ENCODE measurements at regions not wholly inside any gene's neighbourhood (a gene's known extent, or its start where the extent isn't known, plus 50 kb on each side); places are given as distances from the start of the nearest gene placed in this dataset.

GRCh38 chr1:164155347-164155746 lies 403.6 kb upstream of the PBX1 start:
- no peak overlapping the region for H3K27ac Mint-ChIP-seq (ENCODE audit: unreplicated experiment)
- no peaks in the 10 kb centered on the region for H3K9me3 ChIP-seq
- no peaks in the 10 kb centered on the region for H3K4me1 ChIP-seq
- H3K27me3 Mint-ChIP-seq (ENCODE audit: insufficient read depth, unreplicated experiment) = peaks cover 12% of the 10 kb centered on the region
- H3K4me1 Mint-ChIP-seq (ENCODE audit: low read depth, unreplicated experiment) = no peaks in the 10 kb centered on the region
- H3K36me3 ChIP-seq (ENCODE audit: control insufficient read depth, insufficient read depth, low read length) = no peaks in the 10 kb centered on the region
- no peaks in the 10 kb centered on the region for H3K36me3 Mint-ChIP-seq (ENCODE audit: insufficient read depth, unreplicated experiment)
- ChIA-PET POLR2A (no interaction called here), CTCF (no interaction called here)
- no peak for TF ChIP-seq CTCF (IDR thresholded peaks at IDR 0.05; ENCODE audit: insufficient read depth in 1 of 2, low read depth in 1 of 2, low read length in 1 of 2, severe bottlenecking in 1 of 2, unreplicated experiment in 1 of 2)
- no peak overlapping the region for H3K4me3 Mint-ChIP-seq (ENCODE audit: unreplicated experiment)
- no TSS peak for BruUV-seq (replicated peaks)
- no peak overlapping the region for H3K4me3 ChIP-seq (ENCODE audit: low read depth, low read length)
- H3K9me3 Mint-ChIP-seq (ENCODE audit: unreplicated experiment) = peaks cover 10% of the 10 kb centered on the region
- intact Hi-C loops (cut with micrococcal nuclease; ENCODE audit: unreplicated experiment) = no loop called here
- 0 out of 2 replicates have a peak, but pooled peaks cover 1% of the 10 kb centered on the region for H3K27me3 ChIP-seq (replicated peaks; ENCODE audit: control insufficient read depth, insufficient read depth, low read length)
- DNase-seq = no peak

GRCh38 chr1:164163289-164163849 lies 395.6 kb upstream of the PBX1 start:
- no peaks in the 10 kb centered on the region for H3K4me1 Mint-ChIP-seq (ENCODE audit: low read depth, unreplicated experiment)
- no peak overlapping the region for H3K4me3 Mint-ChIP-seq (ENCODE audit: unreplicated experiment)
- H3K4me3 ChIP-seq (ENCODE audit: low read depth, low read length) = no peak overlapping the region
- peaks cover 15% of the 10 kb centered on the region for H3K27me3 Mint-ChIP-seq (ENCODE audit: insufficient read depth, unreplicated experiment)
- no peak for TF ChIP-seq CTCF (IDR thresholded peaks at IDR 0.05; ENCODE audit: insufficient read depth in 1 of 2, low read depth in 1 of 2, low read length in 1 of 2, severe bottlenecking in 1 of 2, unreplicated experiment in 1 of 2)
- no peak for DNase-seq
- no peaks in the 10 kb centered on the region for H3K4me1 ChIP-seq
- intact Hi-C loops (cut with micrococcal nuclease; ENCODE audit: unreplicated experiment) = no loop called here
- no peaks in the 10 kb centered on the region for H3K36me3 ChIP-seq (ENCODE audit: control insufficient read depth, insufficient read depth, low read length)
- H3K9me3 Mint-ChIP-seq (ENCODE audit: unreplicated experiment) = no peaks in the 10 kb centered on the region
- ChIA-PET POLR2A (no interaction called here), CTCF (no interaction called here)
- H3K27me3 ChIP-seq (replicated peaks; ENCODE audit: control insufficient read depth, insufficient read depth, low read length) = no peaks in the 10 kb centered on the region; the same call in 1 of the 2 replicates
- no peak overlapping the region for H3K27ac Mint-ChIP-seq (ENCODE audit: unreplicated experiment)
- no peaks in the 10 kb centered on the region for H3K9me3 ChIP-seq
- no TSS peak for BruUV-seq (replicated peaks)
- no peaks in the 10 kb centered on the region for H3K36me3 Mint-ChIP-seq (ENCODE audit: insufficient read depth, unreplicated experiment)

GRCh38 chr1:164165466-164165865 lies 393.5 kb upstream of the PBX1 start:
- Mint-ChIP-seq H3K27ac (ENCODE audit: unreplicated experiment) (no peak overlapping the region), H3K36me3 (ENCODE audit: insufficient read depth, unreplicated experiment) (no peaks in the 10 kb centered on the region), H3K4me1 (ENCODE audit: low read depth, unreplicated experiment) (no peaks in the 10 kb centered on the region), H3K4me3 (ENCODE audit: unreplicated experiment) (no peak overlapping the region), H3K9me3 (ENCODE audit: unreplicated experiment) (no peaks in the 10 kb centered on the region), H3K27me3 (ENCODE audit: insufficient read depth, unreplicated experiment) (peaks cover 16% of the 10 kb centered on the region)
- no peak for TF ChIP-seq CTCF (IDR thresholded peaks at IDR 0.05; ENCODE audit: insufficient read depth in 1 of 2, low read depth in 1 of 2, low read length in 1 of 2, severe bottlenecking in 1 of 2, unreplicated experiment in 1 of 2)
- intact Hi-C loops (cut with micrococcal nuclease; ENCODE audit: unreplicated experiment) = loop anchor here (5.0 kb wide), 1 partner anchor 747 kb away; no protein-coding TSS in a partner anchor
- Histone ChIP-seq H3K36me3 (ENCODE audit: control insufficient read depth, insufficient read depth, low read length) (no peaks in the 10 kb centered on the region), H3K4me3 (ENCODE audit: low read depth, low read length) (no peak overlapping the region), H3K27me3 (replicated peaks; ENCODE audit: control insufficient read depth, insufficient read depth, low read length) (no peaks in the 10 kb centered on the region; the same call in 1 of the 2 replicates), H3K4me1 (no peaks in the 10 kb centered on the region), H3K9me3 (no peaks in the 10 kb centered on the region)
- ChIA-PET POLR2A (no interaction called here), CTCF (no interaction called here)
- BruUV-seq (replicated peaks) = no TSS peak
- no peak for DNase-seq
